Activated naive CD4-positive, alpha-beta T cell treated with anti-CD3 and anti-CD28 coated beads for 36 hours (primary cell): ENCODE measurements at regions not wholly inside any gene's neighbourhood (a gene's known extent, or its start where the extent isn't known, plus 50 kb on each side); places are given as distances from the start of the nearest gene placed in this dataset.

Source experiments
- CTCF ChIA-PET: fragments of 350-600 bp; sonication (Branson Sonifier 250); formaldehyde crosslinking; loops from one replicate; lab custom pipeline; 2021; ENCODE audit warnings: antibody characterized with exemption; lab: Charles Lee
- DNase-seq: peaks from one replicate; pipeline ENCODE4 v3.0.0-alpha.2; 2020
- H3K27ac Mint-ChIP-seq: one replicate; pipeline ENCODE4 v1.8.0; 2021; ENCODE audit warnings: mild to moderate bottlenecking, mixed read lengths
- H3K27me3 Mint-ChIP-seq: one replicate; pipeline ENCODE4 v1.8.0; 2021; ENCODE audit warnings: low read depth, mixed read lengths
- H3K36me3 Mint-ChIP-seq: one replicate; pipeline ENCODE4 v1.8.0; 2021; ENCODE audit warnings: low read depth, mixed read lengths
- H3K4me1 Mint-ChIP-seq: one replicate; pipeline ENCODE4 v1.8.0; 2021; ENCODE audit warnings: low read depth, mixed read lengths
- H3K4me3 Mint-ChIP-seq: one replicate; pipeline ENCODE4 v1.8.0; 2021; ENCODE audit warnings: mild to moderate bottlenecking, moderate library complexity, mixed read lengths
- H3K9me3 Mint-ChIP-seq: one replicate; pipeline ENCODE4 v1.8.0; 2021; ENCODE audit warnings: mixed read lengths
- intact Hi-C: fragments of 100-400 bp; cut with micrococcal nuclease; formaldehyde crosslinking; loops from one replicate; pipeline ENCODE4 v1.15.1; 2023

DNA sequence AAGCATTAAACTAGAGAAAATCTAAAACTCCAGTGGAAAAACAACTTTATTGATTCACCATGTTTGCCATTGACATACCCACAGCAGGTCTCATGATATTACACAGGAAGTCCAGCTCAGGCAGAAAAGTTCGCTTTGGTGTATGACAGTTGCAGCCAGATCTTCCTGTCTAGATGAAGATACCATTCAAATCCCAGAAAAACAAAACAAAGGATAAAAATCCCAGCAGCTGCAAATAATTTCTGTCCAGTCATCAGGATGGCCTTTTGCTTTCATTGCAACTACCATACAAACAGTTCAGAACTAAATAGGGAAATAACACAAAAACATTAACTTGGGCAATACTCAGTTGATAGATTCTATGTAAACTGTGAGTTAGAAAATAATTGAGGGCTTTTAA is 136.0 kb upstream of the NREP start:
- CTCF ChIA-PET, result no interaction called here
- no peak for DNase-seq
- H3K9me3 Mint-ChIP-seq, result peaks cover 3% of the 10 kb centered on the region
- H3K4me3 Mint-ChIP-seq, result no peak overlapping the region
- H3K27ac Mint-ChIP-seq, result no peak overlapping the region
- H3K4me1 Mint-ChIP-seq, result no peaks in the 10 kb centered on the region
- intact Hi-C loops, result no loop called here
- H3K36me3 Mint-ChIP-seq, result no peaks in the 10 kb centered on the region
- H3K27me3 Mint-ChIP-seq, result peaks cover 3% of the 10 kb centered on the region

DNA sequence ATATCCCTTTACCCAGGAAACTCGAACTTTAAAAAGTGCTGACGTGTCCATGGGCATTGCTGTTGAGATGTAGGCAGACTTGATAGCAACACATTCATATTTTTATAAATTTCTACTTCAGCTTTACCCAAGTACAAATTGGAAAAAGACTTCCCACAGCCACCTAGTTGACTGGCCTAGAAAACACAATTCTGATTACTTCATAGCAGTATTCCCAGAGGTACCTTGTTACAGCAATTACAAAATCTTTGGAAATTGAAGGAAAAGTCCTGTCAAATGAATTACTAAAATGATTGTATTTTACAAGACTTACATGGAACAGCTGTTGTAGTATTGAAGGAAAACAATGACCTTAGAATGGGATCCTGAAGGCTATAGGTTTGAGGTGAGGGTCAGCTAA is 130.7 kb upstream of the NREP start:
- intact Hi-C loops, result no loop called here
- CTCF ChIA-PET, result no interaction called here
- Mint-ChIP-seq H3K27me3 (no peaks in the 10 kb centered on the region), H3K4me3 (no peak overlapping the region), H3K4me1 (no peaks in the 10 kb centered on the region), H3K36me3 (no peaks in the 10 kb centered on the region), H3K9me3 (peaks cover 5% of the 10 kb centered on the region), H3K27ac (no peak overlapping the region)
- DNase-seq, result no peak

DNA sequence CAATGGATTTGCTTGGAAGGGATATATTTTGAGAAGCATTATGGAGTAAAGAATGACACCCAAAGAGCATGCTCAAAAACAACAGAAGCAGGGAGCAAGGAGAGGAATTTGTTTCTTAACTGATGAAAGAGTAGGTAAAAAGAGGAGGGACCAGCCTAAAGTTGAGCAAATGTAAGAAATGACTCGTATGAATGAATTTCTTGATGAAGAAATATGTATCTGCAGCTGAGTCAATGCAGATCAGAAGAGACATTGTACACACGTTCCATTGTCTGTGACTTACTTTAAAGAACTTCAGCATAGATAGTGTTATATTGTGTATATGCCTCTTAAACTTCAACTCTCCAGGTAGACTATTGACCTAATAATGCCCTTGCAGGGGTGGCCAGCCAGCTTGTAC is 112.7 kb upstream of the NREP start:
- Mint-ChIP-seq H3K36me3 (no peaks in the 10 kb centered on the region), H3K4me3 (no peak overlapping the region), H3K27me3 (peaks cover 2% of the 10 kb centered on the region), H3K4me1 (no peaks in the 10 kb centered on the region), H3K9me3 (no peaks in the 10 kb centered on the region), H3K27ac (no peak overlapping the region)
- intact Hi-C loops, result no loop called here
- DNase-seq, result no peak
- CTCF ChIA-PET, result no interaction called here

DNA sequence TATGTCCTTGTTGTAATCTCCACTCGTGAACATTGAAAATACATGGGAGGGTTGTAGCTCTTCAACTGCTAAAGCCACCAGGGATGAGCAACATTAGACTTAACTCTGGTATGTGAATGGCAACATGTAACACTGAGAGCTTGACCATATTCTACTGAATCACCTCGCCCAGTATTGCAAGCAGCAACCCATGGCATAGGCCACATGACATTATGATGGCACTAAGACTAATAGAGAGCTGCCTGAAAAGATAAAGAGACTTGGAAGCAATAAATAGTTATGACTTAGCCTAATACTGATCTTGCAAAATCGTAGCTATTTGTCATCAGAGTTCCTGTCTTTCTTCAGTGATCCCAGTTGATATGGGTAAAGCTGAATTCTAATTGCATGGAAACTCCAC is 108.4 kb upstream of the NREP start:
- H3K27me3 Mint-ChIP-seq, result peaks cover 9% of the 10 kb centered on the region
- no peaks in the 10 kb centered on the region for H3K4me1 Mint-ChIP-seq
- no peaks in the 10 kb centered on the region for H3K9me3 Mint-ChIP-seq
- no peak overlapping the region for H3K4me3 Mint-ChIP-seq
- no peak for DNase-seq
- CTCF ChIA-PET, result interaction anchor here (1.6 kb wide), 1 partner anchor 11 kb away, joined by 3 read pairs; no protein-coding TSS in a partner anchor
- no peaks in the 10 kb centered on the region for H3K36me3 Mint-ChIP-seq
- no peak overlapping the region for H3K27ac Mint-ChIP-seq
- intact Hi-C loops, result no loop called here

DNA sequence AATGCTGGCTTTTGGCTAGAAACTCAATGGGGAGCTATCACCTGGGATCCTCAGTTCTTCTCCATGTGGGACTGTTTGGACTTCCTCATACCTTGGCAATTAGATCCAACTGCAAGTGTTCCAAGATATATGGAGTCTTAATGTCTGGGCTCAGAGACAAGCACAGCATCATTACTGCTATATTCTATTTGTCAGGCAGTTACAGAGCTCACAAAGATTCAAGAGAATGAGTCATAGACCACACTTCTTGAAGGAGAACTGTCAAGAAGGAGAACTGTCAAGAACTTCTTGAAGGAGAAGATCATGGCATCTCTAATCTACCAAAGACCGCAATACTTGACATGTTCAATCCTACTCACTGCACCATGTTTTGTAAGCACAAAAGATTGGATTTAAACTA is 106.8 kb upstream of the NREP start:
- H3K27ac Mint-ChIP-seq, result no peak overlapping the region
- no peaks in the 10 kb centered on the region for H3K9me3 Mint-ChIP-seq
- no peak for DNase-seq
- CTCF ChIA-PET, result interaction anchor here (1.6 kb wide), 1 partner anchor 9 kb away, joined by 3 read pairs; no protein-coding TSS in a partner anchor
- H3K36me3 Mint-ChIP-seq, result no peaks in the 10 kb centered on the region
- H3K27me3 Mint-ChIP-seq, result peaks cover 10% of the 10 kb centered on the region
- no peak overlapping the region for H3K4me3 Mint-ChIP-seq
- intact Hi-C loops, result no loop called here
- no peaks in the 10 kb centered on the region for H3K4me1 Mint-ChIP-seq

DNA sequence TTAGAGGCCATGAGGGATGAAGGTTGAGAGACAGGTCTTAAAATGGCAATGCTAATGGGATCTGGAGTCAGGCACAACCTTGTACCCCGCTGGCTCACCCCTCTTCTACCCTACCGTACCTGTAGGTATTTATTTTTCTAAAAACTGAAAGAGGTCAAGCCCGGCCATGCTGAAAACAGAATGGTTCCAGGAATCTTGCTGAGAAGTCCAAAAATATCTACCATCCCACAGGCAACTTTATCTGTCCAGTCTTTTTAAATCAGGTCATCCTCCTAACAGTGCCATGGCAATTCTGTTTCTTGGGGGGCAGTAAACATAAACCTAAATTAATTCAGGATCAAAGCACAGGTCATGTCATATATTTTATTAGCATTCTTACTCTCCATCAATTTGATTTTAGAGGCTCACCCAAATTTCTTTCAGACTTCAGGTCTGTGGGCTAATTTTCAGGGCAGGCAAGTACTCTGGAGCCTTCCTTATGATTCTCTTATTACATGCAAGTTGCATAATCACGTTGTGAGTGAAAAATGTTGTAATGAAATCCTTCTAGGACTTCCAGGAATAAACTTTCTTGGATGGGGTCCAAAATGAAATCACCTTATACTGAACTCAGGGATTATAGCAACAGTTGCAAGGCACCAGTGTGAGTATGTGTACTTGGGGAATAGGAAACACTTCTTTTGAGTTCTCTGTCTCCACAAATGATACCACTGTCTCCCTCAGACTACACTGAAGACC is 102.7 kb upstream of the NREP start:
- Mint-ChIP-seq H3K4me3 (no peak overlapping the region), H3K27ac (no peak overlapping the region), H3K9me3 (no peaks in the 10 kb centered on the region), H3K27me3 (peaks cover 12% of the 10 kb centered on the region), H3K36me3 (no peaks in the 10 kb centered on the region), H3K4me1 (no peaks in the 10 kb centered on the region)
- CTCF ChIA-PET, result no interaction called here
- no peak for DNase-seq
- intact Hi-C loops, result loop anchor here (10.0 kb wide), 1 partner anchor 285 kb away; no protein-coding TSS in a partner anchor

DNA sequence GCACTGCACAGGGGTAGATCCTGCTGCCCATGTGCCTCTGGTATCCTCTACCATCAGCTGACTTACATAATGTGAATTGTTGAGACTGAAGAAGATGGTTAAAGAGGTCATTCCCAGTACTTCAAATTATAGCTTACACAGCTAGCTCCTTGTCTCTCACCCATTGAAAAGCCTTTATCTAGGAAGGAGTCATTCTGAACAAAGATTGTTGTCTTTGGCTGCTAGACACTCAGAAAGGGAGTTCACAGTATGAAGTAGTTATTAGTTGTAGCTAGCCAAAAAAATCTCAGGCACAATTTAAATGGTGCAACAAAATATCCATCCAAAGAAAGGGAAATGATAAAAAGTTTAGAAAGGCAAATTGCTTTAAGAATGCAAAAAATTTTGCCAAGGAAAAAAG is 102.0 kb upstream of the NREP start:
- CTCF ChIA-PET, result no interaction called here
- Mint-ChIP-seq H3K4me3 (no peak overlapping the region), H3K9me3 (no peaks in the 10 kb centered on the region), H3K36me3 (no peaks in the 10 kb centered on the region), H3K27me3 (peaks cover 12% of the 10 kb centered on the region), H3K27ac (no peak overlapping the region), H3K4me1 (peaks cover 1% of the 10 kb centered on the region)
- intact Hi-C loops, result loop anchor here (10.0 kb wide), 1 partner anchor 286 kb away; no protein-coding TSS in a partner anchor
- no peak for DNase-seq

DNA sequence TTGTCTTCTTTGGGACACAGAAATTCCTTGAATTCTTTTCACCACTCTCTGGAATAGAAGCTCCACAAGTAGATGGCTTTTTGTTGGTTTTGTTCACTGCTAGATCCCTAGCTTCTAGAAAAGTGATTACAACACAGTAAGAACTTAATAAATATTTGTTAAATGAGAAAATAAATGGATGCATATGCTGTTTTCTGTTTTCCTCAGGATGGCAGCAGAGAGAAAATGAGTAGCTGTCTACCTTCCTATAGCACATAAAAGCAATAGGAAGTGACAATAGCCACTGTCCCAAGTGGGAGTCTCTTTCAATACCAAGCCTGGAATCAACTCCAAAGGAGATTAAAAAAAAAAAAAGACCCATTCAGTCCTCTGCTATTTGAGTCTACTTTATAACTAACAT is 100.6 kb upstream of the NREP start:
- Mint-ChIP-seq H3K4me3 (no peak overlapping the region), H3K27me3 (peaks cover 11% of the 10 kb centered on the region), H3K27ac (no peak overlapping the region), H3K4me1 (peaks cover 1% of the 10 kb centered on the region), H3K9me3 (no peaks in the 10 kb centered on the region), H3K36me3 (no peaks in the 10 kb centered on the region)
- CTCF ChIA-PET, result no interaction called here
- intact Hi-C loops, result loop anchor here (10.0 kb wide), 1 partner anchor 287 kb away; no protein-coding TSS in a partner anchor
- no peak for DNase-seq

DNA sequence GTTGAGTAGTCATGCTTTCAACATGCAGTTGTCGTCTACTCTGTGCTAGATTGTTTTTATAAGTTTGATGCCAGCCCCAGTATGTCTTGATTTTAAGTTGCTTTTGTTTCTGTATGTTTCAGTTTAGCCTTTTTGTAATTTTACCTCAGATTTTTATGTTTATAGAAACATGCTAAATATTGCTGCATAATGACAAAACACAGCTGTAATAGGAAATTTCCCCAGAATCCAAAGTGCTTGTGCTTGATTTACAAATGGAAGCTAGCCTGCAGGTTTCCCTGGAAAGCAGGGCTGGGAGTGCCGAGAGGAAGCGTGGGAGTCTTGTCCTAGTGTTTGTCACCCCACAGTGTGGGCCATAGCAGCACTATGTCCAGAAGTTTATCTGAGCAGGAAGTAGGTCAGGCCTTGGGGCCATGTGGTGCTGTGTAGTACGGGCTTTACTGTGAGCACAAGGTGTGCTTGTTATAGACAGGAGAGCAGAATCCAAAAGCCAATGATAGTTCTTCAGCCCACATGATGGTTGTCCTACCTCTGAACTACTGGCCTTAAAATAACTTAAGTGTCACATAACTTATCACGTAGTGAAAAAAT is 100.0 kb upstream of the NREP start:
- Mint-ChIP-seq H3K36me3 (no peaks in the 10 kb centered on the region), H3K27me3 (peaks cover 14% of the 10 kb centered on the region), H3K4me1 (peaks cover 1% of the 10 kb centered on the region), H3K27ac (no peak overlapping the region), H3K9me3 (no peaks in the 10 kb centered on the region), H3K4me3 (no peak overlapping the region)
- CTCF ChIA-PET, result interaction anchor here (0.7 kb wide), 1 partner anchor 11 kb away, joined by 3 read pairs; no protein-coding TSS in a partner anchor
- intact Hi-C loops, result loop anchor here (10.0 kb wide), 1 partner anchor 288 kb away; no protein-coding TSS in a partner anchor
- DNase-seq, result no peak

DNA sequence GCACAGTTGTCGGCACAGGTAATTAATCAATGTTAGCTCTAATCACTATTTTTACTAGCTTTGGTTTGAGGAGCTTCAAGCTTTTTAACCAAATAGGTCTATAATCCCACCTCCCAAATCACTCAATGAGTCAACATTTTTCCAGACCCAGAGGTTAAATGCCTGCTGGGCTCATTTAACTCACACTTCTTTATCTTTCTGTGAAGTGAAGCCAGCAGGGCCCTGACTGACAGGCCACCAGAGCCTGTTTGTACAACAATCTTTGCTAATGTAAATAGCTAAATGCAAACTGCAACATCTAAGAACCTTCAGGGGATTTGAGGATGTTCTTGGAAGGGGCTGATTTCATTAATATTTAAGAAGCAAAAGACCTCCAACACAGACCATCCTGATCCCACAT is 98.4 kb upstream of the NREP start:
- CTCF ChIA-PET, result interaction anchor here (0.7 to 1.3 kb wide), 3 partner anchors 9 to 42 kb away, joined by 3 read pairs; no protein-coding TSS in a partner anchor
- H3K36me3 Mint-ChIP-seq, result no peaks in the 10 kb centered on the region
- no peak for DNase-seq
- no peak overlapping the region for H3K27ac Mint-ChIP-seq
- peaks cover 12% of the 10 kb centered on the region for H3K27me3 Mint-ChIP-seq
- H3K4me1 Mint-ChIP-seq, result peaks cover 1% of the 10 kb centered on the region
- intact Hi-C loops, result loop anchor here (10.0 kb wide), 1 partner anchor 289 kb away; no protein-coding TSS in a partner anchor
- H3K4me3 Mint-ChIP-seq, result no peak overlapping the region
- H3K9me3 Mint-ChIP-seq, result no peaks in the 10 kb centered on the region

DNA sequence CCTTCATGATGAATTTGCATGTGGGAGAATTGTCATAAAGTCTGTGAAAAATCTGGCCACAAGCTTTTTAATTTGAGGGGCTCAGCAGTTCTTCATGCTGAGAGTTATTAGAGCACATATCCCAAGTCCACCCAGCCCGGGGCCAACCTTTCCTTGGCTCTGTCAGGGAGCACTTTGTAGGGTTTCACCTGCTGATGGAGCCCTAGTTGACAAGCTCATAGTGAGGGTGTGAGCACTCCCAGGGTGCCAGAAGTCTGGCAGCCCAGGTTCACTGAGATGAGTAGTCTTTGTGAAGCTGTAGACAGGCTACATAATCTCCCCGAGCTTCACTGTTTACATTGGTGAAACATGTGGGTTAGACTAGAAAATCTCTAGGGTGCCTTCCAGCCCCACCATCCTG is 97.2 kb upstream of the NREP start:
- DNase-seq, result no peak
- CTCF ChIA-PET, result interaction anchor here (1.3 kb wide), 1 partner anchor 10 kb away, joined by 3 read pairs; no protein-coding TSS in a partner anchor
- Mint-ChIP-seq H3K4me1 (peaks cover 1% of the 10 kb centered on the region), H3K9me3 (no peaks in the 10 kb centered on the region), H3K4me3 (no peak overlapping the region), H3K27ac (no peak overlapping the region), H3K36me3 (no peaks in the 10 kb centered on the region), H3K27me3 (peaks cover 8% of the 10 kb centered on the region)
- intact Hi-C loops, result loop anchor here (10.0 kb wide), 1 partner anchor 291 kb away; no protein-coding TSS in a partner anchor

DNA sequence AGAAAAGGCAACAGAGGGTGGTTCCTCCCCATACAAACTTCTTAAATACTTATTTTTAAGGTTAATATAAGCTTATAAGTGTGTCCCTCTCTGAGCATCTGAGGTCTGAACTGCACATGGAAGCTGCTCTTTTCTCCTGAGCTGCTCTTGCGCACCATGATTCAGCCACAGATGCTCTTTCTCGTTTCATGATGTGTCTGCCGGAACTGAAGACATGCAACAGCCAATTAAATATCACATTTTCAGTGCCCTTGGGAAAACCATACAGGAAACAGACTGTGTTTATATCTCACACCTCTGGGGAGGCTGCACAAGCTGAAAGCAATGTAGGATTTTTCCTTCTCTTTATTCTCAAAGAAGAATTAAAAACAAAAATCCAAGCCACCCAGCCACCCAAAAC is 96.8 kb upstream of the NREP start:
- Mint-ChIP-seq H3K4me3 (no peak overlapping the region), H3K27me3 (peaks cover 8% of the 10 kb centered on the region), H3K36me3 (no peaks in the 10 kb centered on the region), H3K4me1 (peaks cover 1% of the 10 kb centered on the region), H3K27ac (no peak overlapping the region), H3K9me3 (no peaks in the 10 kb centered on the region)
- CTCF ChIA-PET, result no interaction called here
- intact Hi-C loops, result loop anchor here (10.0 kb wide), 1 partner anchor 291 kb away; no protein-coding TSS in a partner anchor
- no peak for DNase-seq
